ENCODE measurements at regions not wholly inside any gene's neighbourhood (a gene's known extent, or its start where the extent isn't known, plus 50 kb on each side); places are given as distances from the start of the nearest gene placed in this dataset.

- no peak overlapping the region for H3K4ac ChIP-seq (ENCODE audit: low read depth, low read length)
- Mint-ChIP-seq H3K9me3 (peaks cover 0 to 59% of the 10 kb centered on the region in 2 experiments; a peak in 3 of 5 replicates), H3K4me1 (peaks cover 2 to 8% of the 10 kb centered on the region in 2 experiments; a peak in 3 of 4 replicates), H3K36me3 (ENCODE audit: insufficient read depth in 1 of 3, low read depth in 3 of 3) (no peaks in the 10 kb centered on the region), H3K27me3 (ENCODE audit: low read depth) (peaks cover 9% of the 10 kb centered on the region), H3K4me3 (no peak overlapping the region), H3K27ac (no peak overlapping the region)
- H3K27me3 ChIP-seq (ENCODE audit: insufficient read depth, low read length), result no peaks in the 10 kb centered on the region
- WGBS (ENCODE audit: extremely low coverage, insufficient read length, low lambda C conversion rate), result no CpG with 5 or more reads among the region's 7 CpGs
- H3K4me2 ChIP-seq (ENCODE audit: insufficient read depth, insufficient read length, low read length), result no peak overlapping the region
- H2BK120ac ChIP-seq (ENCODE audit: low read depth, low read length, poor library complexity, severe bottlenecking), result no peak overlapping the region
- no peaks in the 10 kb centered on the region for H4K20me1 ChIP-seq (ENCODE audit: control insufficient read depth, insufficient read depth, insufficient read length)
- no peaks in the 10 kb centered on the region for H3K79me2 ChIP-seq (ENCODE audit: insufficient read depth, low read length)
- H2BK20ac ChIP-seq (ENCODE audit: low read depth, low read length, poor library complexity, severe bottlenecking), result no peak overlapping the region
- no peak overlapping the region for H3K27ac ChIP-seq (ENCODE audit: insufficient read length, low read depth, low read length)
- H4K5ac ChIP-seq (ENCODE audit: insufficient read length, low read depth, low read length), result no peak overlapping the region
- no peak overlapping the region for H3K18ac ChIP-seq (ENCODE audit: insufficient read length, low read depth, low read length)
- no peak overlapping the region for H4K91ac ChIP-seq (ENCODE audit: insufficient read length, low read depth, low read length)
- H3K23ac ChIP-seq (ENCODE audit: insufficient read length, low read depth, low read length), result no peak overlapping the region
- H2BK12ac ChIP-seq (ENCODE audit: insufficient read length, low read depth, low read length), result no peak overlapping the region
- H3T11ph ChIP-seq (ENCODE audit: low read length), result no peak overlapping the region
- H3K9ac ChIP-seq (ENCODE audit: extremely low read depth, insufficient read length, low read length), result no peak overlapping the region
- H3K23me2 ChIP-seq (ENCODE audit: insufficient read length, low read depth, low read length, poor library complexity, severe bottlenecking), result no peaks in the 10 kb centered on the region
- no peaks in the 10 kb centered on the region for H3K79me1 ChIP-seq (ENCODE audit: insufficient read depth, low read depth, low read length, poor library complexity, severe bottlenecking)
- no peak overlapping the region for H2BK5ac ChIP-seq (ENCODE audit: insufficient read length, low read length)
- H4K8ac ChIP-seq (replicated peaks; ENCODE audit: insufficient read length, low read depth, low read length), result no peak overlapping the region
- no peaks in the 10 kb centered on the region for H3K4me1 ChIP-seq (ENCODE audit: insufficient read depth, low read length)
- no peak overlapping the region for H3K56ac ChIP-seq (ENCODE audit: insufficient read length, low read depth, low read length)
- TF ChIP-seq CTCF (conservative IDR thresholded peaks at IDR 0.05), result no peak
- DNase-seq, result peak; percentile 31
- H2AFZ ChIP-seq (ENCODE audit: low read length), result no peak overlapping the region
- no peak overlapping the region for H2BK15ac ChIP-seq (ENCODE audit: low read depth, low read length)
- no peak overlapping the region for H2AK5ac ChIP-seq (ENCODE audit: insufficient read length, low read length)
- no peak overlapping the region; the same call in 1 of the 2 replicates for H3K14ac ChIP-seq (ENCODE audit: insufficient read depth, low read length)
- H3K9me3 ChIP-seq (ENCODE audit: control insufficient read depth, low read depth, low read length), result no peaks in the 10 kb centered on the region
Measured at GRCh38 chr6:159421586-159421985, 252.4 kb downstream of the FNDC1 start.

All from H9 (cell line).